ENCODE measurements at regions not wholly inside any gene's neighbourhood (a gene's known extent, or its start where the extent isn't known, plus 50 kb on each side); places are given as distances from the start of the nearest gene placed in this dataset.

- Histone ChIP-seq H3K36me3 (replicated peaks; ENCODE audit: control insufficient read depth, insufficient read depth, low read length) (no peaks in the 10 kb centered on the region), H3K27me3 (ENCODE audit: control insufficient read depth, insufficient read depth, low read length) (no peaks in the 10 kb centered on the region), H3K4me3 (ENCODE audit: insufficient read depth, low read depth, low read length) (no peak overlapping the region)
- no peak for DNase-seq
Measured at GRCh38 chr19:30317403-30317802, 54.8 kb upstream of the ZNF536 start.

- Histone ChIP-seq H3K4me3 (ENCODE audit: insufficient read depth, low read depth, low read length) (no peak overlapping the region), H3K27me3 (ENCODE audit: control insufficient read depth, insufficient read depth, low read length) (no peaks in the 10 kb centered on the region), H3K36me3 (replicated peaks; ENCODE audit: control insufficient read depth, insufficient read depth, low read length) (no peaks in the 10 kb centered on the region)
- no peak for DNase-seq
Measured at GRCh38 chr19:30318261-30318660, 53.9 kb upstream of the ZNF536 start.

GRCh38 chr19:30318936-30319335, 53.2 kb upstream of the ZNF536 start:
- no peak for DNase-seq
- H3K4me3 ChIP-seq (ENCODE audit: insufficient read depth, low read depth, low read length): no peak overlapping the region
- no peaks in the 10 kb centered on the region for H3K27me3 ChIP-seq (ENCODE audit: control insufficient read depth, insufficient read depth, low read length)
- H3K36me3 ChIP-seq (replicated peaks; ENCODE audit: control insufficient read depth, insufficient read depth, low read length): no peaks in the 10 kb centered on the region

GRCh38 chr19:30319411-30319810, 52.8 kb upstream of the ZNF536 start:
- Histone ChIP-seq H3K27me3 (ENCODE audit: control insufficient read depth, insufficient read depth, low read length) (no peaks in the 10 kb centered on the region), H3K4me3 (ENCODE audit: insufficient read depth, low read depth, low read length) (no peak overlapping the region), H3K36me3 (replicated peaks; ENCODE audit: control insufficient read depth, insufficient read depth, low read length) (no peaks in the 10 kb centered on the region)
- DNase-seq: no peak

- Histone ChIP-seq H3K4me3 (ENCODE audit: insufficient read depth, low read depth, low read length) (no peak overlapping the region), H3K36me3 (replicated peaks; ENCODE audit: control insufficient read depth, insufficient read depth, low read length) (no peaks in the 10 kb centered on the region), H3K27me3 (ENCODE audit: control insufficient read depth, insufficient read depth, low read length) (no peaks in the 10 kb centered on the region)
- no peak for DNase-seq
Measured at GRCh38 chr19:30319876-30320275, 52.3 kb upstream of the ZNF536 start.

GRCh38 chr19:30320466-30320865, 51.7 kb upstream of the ZNF536 start:
- DNase-seq: no peak
- Histone ChIP-seq H3K36me3 (replicated peaks; ENCODE audit: control insufficient read depth, insufficient read depth, low read length) (no peaks in the 10 kb centered on the region), H3K27me3 (ENCODE audit: control insufficient read depth, insufficient read depth, low read length) (no peaks in the 10 kb centered on the region), H3K4me3 (ENCODE audit: insufficient read depth, low read depth, low read length) (no peak overlapping the region)

GRCh38 chr19:30320916-30321315, 51.3 kb upstream of the ZNF536 start:
- Histone ChIP-seq H3K4me3 (ENCODE audit: insufficient read depth, low read depth, low read length) (no peak overlapping the region), H3K27me3 (ENCODE audit: control insufficient read depth, insufficient read depth, low read length) (no peaks in the 10 kb centered on the region), H3K36me3 (replicated peaks; ENCODE audit: control insufficient read depth, insufficient read depth, low read length) (no peaks in the 10 kb centered on the region)
- no peak for DNase-seq
